ENCODE measurements at regions not wholly inside any gene's neighbourhood (a gene's known extent, or its start where the extent isn't known, plus 50 kb on each side); places are given as distances from the start of the nearest gene placed in this dataset.

DNA sequence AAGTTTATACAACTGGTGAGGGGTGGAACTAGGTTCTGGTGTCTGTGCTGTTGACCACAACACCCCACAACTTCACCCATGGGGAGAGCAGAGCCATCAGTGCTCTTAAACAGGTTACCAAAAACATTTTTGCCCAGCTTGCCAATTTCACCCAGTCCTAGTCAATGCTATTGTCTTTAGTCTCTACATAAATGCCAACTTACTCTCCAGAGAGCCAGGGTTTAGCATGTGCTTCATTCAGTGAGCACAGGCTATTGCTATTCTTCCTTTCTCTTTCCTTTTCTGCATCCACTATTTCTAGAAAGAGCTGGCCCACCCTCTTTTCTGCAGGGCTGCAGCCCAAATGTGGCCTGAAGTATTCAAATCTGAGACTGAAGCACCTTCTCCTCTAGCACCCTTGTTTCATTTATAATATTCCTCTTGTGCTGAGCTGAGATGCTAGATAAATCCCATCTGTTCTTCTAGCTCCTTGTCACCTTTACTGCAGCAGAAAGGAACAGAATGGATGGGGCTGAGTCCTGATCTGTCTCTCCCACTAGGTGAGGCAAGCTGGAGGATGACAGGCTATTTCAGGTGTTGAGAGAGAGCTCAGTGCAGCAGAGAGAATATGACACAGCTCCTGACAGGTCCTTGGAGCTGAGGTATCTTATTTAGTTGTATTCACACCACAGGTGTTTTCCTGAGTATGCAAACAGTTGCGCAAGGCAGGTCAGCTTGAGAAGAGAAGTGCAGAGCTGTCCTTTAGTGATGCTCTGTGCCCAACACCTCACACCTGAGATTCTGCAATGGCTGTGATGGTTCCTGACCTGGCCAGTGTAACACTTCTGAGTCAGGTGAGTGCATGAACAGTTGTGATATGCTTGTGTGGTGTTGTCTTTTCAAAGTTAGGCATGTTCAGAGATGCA, 819.2 kb downstream of the CCSER2 start:
- TF ChIP-seq, protein P1, sequence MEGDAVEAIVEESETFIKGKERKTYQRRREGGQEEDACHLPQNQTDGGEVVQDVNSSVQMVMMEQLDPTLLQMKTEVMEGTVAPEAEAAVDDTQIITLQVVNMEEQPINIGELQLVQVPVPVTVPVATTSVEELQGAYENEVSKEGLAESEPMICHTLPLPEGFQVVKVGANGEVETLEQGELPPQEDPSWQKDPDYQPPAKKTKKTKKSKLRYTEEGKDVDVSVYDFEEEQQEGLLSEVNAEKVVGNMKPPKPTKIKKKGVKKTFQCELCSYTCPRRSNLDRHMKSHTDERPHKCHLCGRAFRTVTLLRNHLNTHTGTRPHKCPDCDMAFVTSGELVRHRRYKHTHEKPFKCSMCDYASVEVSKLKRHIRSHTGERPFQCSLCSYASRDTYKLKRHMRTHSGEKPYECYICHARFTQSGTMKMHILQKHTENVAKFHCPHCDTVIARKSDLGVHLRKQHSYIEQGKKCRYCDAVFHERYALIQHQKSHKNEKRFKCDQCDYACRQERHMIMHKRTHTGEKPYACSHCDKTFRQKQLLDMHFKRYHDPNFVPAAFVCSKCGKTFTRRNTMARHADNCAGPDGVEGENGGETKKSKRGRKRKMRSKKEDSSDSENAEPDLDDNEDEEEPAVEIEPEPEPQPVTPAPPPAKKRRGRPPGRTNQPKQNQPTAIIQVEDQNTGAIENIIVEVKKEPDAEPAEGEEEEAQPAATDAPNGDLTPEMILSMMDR (IDR thresholded peaks at IDR 0.05): no peak
- TF ChIP-seq POLR2A (IDR thresholded peaks at IDR 0.05): no peak
